ENCODE measurements at regions not wholly inside any gene's neighbourhood (a gene's known extent, or its start where the extent isn't known, plus 50 kb on each side); places are given as distances from the start of the nearest gene placed in this dataset.

GRCh38 chr6:48289841-48290240 is 178.8 kb upstream of the PTCHD4 start:
- no peak for DNase-seq (ENCODE audit: extremely low read depth, low read depth)
- no peak overlapping the region for H3K4me3 ChIP-seq (replicated peaks; ENCODE audit: low read depth, low read length)
- no peak for TF ChIP-seq CTCF (IDR thresholded peaks at IDR 0.05; ENCODE audit: low read depth, low read length, missing control alignments)

DNA sequence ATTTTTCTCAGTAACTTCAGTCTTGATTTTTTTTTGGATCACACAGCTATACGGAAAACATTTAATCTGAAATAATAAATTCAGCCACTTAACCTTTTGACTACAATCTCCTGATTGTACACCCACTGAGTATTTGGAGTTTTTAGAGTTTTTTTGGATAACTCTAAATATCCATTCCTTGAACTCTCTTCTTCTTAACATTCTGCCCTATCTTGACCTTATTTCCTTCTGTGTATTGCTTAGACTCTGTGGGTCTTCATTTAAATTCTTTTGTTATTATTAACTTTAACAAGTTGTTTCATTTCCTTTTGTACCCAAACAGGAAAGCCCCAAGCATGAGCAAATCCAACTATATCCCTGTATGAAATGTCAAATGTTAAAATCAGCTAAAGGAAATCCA is 170.2 kb upstream of the PTCHD4 start:
- no peak for TF ChIP-seq CTCF (IDR thresholded peaks at IDR 0.05; ENCODE audit: low read depth, low read length, missing control alignments)
- DNase-seq (ENCODE audit: extremely low read depth, low read depth), result no peak
- H3K4me3 ChIP-seq (replicated peaks; ENCODE audit: low read depth, low read length), result no peak overlapping the region

DNA sequence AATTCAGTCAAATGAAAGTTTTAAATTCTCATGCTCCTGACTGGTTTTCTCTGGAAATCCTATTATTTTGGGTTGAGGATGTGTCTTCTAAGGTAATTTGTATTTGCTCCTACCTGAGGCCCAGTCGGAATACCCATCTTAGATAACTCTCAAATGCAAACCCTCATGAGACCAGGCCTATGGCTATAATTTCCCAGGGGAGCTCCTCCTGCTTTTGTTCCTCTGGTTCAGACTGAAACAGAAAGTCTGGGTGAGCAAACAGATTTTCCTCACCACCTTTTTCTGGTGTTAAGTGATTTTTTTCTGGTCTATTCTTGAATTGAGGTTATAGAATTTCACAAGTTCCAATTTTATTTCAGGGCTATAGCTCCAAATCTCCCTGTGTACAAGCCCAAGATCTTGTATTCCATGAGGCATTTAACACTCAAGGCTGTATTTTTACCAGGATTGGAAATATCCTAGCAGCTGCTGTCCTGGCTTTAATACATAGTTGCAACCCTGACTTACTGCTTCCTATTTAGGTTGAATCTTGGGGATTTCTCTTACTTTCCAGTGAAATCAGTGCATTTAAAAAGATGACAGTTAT is 169.1 kb upstream of the PTCHD4 start:
- DNase-seq (ENCODE audit: extremely low read depth, low read depth), result no peak
- H3K4me3 ChIP-seq (replicated peaks; ENCODE audit: low read depth, low read length), result no peak overlapping the region
- no peak for TF ChIP-seq CTCF (IDR thresholded peaks at IDR 0.05; ENCODE audit: low read depth, low read length, missing control alignments)

- no peak overlapping the region for H3K4me3 ChIP-seq (replicated peaks; ENCODE audit: low read depth, low read length)
- DNase-seq (ENCODE audit: extremely low read depth, low read depth), result no peak
- no peak for TF ChIP-seq CTCF (IDR thresholded peaks at IDR 0.05; ENCODE audit: low read depth, low read length, missing control alignments)
These were observed 167.3 kb upstream of the PTCHD4 start for GRCh38 chr6:48278261-48278660.

DNA sequence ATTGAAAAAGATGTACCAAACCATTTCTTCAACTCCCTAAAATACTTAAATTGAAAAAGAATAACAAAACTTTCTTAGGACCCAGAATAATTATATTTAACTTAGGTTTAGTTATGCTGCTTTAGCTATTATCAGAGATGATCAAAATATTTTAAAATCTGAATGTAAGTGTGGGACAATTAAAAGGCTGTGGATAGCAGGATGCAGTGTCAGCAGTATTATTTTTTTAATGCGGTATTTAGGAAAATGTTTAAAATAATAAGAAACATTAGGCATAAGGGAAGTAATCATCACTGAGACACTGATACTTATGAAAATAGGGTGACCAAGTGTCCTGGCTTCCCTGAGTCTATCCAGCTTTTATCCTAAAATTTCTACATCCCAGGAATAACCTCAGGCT is 161.5 kb upstream of the PTCHD4 start:
- no peak for TF ChIP-seq CTCF (IDR thresholded peaks at IDR 0.05; ENCODE audit: low read depth, low read length, missing control alignments)
- H3K4me3 ChIP-seq (replicated peaks; ENCODE audit: low read depth, low read length), result no peak overlapping the region
- DNase-seq (ENCODE audit: extremely low read depth, low read depth), result no peak

GRCh38 chr6:48255094-48255493 is 144.1 kb upstream of the PTCHD4 start:
- no peak for TF ChIP-seq CTCF (IDR thresholded peaks at IDR 0.05; ENCODE audit: low read depth, low read length, missing control alignments)
- DNase-seq (ENCODE audit: extremely low read depth, low read depth), result no peak
- no peak overlapping the region for H3K4me3 ChIP-seq (replicated peaks; ENCODE audit: low read depth, low read length)

DNA sequence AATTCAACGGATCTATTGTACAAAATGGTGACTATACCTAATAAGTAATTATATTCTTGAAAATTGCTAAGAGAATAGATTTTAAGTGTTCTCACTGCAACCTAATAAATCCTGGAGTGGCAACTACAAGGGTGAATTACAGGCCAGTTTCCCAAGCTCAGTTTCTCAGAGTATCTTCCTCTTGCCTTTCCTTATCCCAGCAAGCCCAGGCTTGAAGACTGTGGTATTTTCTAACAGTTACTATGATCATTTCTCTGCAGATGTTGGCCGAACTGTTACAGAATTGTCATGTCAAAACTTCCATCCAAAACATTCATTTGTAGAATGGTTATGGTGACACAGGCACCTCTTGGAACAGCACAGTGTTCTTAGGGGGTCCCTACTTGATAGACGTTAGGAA is 138.1 kb upstream of the PTCHD4 start:
- no peak overlapping the region for H3K4me3 ChIP-seq (replicated peaks; ENCODE audit: low read depth, low read length)
- no peak for DNase-seq (ENCODE audit: extremely low read depth, low read depth)
- TF ChIP-seq CTCF (IDR thresholded peaks at IDR 0.05; ENCODE audit: low read depth, low read length, missing control alignments), result no peak
